NCI-H1417 (cell line): ENCODE measurements at regions not wholly inside any gene's neighbourhood (a gene's known extent, or its start where the extent isn't known, plus 50 kb on each side); places are given as distances from the start of the nearest gene placed in this dataset.

Experiments used
- DNase-seq, 3 experiments: peaks; one replicate each; lab custom pipeline; 2025; lab: John Stamatoyannopoulos, UW

GRCh38 chr2:29974086-29974485, 52.7 kb upstream of the ALK start:
- DNase-seq, result no peak

DNA sequence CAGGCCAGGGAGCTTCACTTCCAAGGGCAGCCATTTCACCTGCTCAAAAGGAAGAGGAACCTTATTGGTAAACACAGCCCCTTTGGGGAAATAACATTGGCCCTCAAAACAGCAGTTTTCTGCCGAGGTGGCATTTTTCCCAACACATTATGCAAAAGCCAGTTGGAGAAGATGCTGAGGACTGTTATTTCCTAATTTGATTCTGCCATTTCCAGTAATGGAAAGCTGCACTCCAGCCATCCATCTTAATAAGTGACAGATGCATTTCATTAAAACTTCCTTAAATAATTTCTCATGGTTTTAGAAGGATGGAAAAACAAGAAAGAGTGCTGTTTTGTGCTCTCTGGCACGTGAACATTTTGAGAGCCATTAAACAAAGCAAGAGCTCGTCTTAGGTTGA, 55.9 kb upstream of the ALK start:
- no peak for DNase-seq

DNA sequence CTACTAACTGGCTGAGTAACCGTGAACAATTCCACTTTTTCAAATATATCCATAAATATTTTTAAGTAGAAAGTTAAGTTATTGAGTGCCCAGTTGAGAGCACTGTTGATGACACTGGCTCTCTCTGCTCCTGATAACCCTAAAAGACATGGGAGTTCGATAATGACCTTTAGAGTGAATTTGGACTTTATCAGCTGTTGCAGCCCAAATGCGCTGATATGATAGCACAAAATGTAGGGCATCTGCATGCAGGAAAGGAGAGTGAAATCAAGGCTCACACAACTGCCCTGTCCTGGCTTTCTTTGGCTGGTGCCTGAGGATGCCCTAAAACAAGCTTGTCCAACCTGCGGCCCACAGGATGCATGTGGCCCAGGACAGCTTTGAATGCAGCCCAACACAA, 60.0 kb upstream of the ALK start:
- no peak for DNase-seq

GRCh38 chr2:29983308-29983707, 61.9 kb upstream of the ALK start:
- DNase-seq, result peak in 1 of 3 experiments; percentile 19

GRCh38 chr2:29987146-29987545, 65.8 kb upstream of the ALK start:
- DNase-seq, result no peak

DNA sequence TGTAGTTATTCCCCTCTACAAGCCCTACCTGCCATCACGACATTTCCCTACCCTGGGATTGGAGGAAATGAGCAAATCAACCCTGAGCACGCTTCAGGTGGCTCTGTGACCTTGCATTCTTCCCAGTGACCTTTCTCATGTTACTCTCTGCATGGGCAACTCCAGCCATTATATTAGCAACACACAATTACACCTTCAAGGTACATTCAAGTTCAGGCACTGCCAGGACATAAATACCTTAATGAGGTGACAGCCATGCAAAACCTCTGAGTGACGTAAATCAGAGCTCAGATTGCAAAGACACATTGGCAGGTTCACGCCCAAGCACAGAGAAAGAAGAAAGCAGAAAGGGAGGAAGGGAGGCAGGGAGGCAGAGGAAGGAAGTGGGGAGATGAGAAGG, 68.7 kb upstream of the ALK start:
- DNase-seq, result peak in 1 of 3 experiments; percentile 26

DNA sequence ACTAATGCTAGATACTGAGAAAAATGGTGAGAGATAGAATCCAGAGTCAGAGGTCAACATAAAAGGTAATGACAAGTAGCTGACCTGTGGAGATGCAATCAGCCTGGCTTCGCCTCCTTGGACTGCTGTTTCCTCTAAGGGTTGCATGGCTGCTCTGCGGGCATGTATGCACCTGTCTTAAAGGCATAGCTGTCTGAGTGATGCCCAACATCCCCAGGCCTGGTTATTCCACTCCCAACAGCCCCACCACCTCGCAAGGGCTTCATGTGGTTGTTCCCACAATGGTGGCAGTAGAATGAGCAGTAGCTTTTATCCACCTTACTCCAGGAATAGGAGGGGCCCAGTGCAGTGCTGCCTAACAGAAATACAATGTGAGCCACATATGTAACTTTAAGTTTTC, 69.7 kb upstream of the ALK start:
- DNase-seq, result no peak

DNA sequence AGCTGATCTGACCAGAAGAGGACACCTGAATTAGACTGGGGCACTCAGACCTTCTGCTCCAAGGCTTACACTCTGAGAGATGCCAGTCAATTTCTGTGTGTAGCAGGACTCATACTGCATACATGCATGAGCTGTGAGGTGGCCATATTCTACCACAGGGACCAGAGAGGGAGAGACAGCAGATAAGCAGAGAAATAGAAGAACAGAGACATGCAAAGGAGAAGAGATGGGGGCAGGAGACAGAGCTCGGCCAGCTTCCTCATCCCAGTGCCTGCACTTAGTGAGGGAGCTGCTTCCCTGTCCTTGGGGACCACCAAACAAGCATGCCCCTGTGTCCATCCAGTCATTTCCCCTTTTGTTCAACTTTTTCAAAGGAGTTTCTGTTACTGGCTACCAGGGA, 73.9 kb upstream of the ALK start:
- no peak for DNase-seq

- DNase-seq, result no peak
Observed at GRCh38 chr2:30003128-30003527, 81.7 kb upstream of the ALK start.

DNA sequence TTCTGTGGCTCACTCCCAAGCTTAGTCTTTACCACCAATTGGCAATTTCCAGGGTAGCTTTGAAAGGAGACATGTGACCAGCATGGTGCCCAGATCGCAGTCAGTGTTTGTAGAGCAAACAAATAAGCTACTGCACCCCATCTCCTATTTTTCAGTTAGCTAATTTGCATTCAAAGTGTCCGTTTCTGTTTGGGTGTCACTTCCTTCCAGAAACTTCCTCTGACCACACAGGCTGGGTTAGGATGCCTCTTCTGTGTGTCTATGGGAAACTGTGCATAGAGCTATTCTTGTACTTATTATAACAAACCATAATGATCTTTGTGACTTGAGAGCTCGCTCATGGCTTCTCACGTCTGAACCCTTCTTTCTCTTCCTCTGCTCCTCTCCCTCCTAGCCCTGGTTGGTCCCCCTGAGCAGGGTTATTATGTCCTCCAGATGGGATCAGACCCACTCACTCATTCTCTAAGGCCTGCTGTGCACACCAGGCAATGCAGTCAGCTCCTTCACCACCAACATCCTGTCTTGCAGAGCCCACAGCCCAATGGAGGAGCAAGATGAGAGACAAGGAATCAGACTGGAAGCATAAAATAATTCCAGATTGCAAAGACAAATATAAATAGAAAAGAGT, 101.2 kb upstream of the ALK start:
- no peak for DNase-seq

GRCh38 chr2:30024281-30024680, 102.9 kb upstream of the ALK start:
- peak in 1 of 3 experiments; percentile 18 for DNase-seq

- peak; percentile 47 to 73 (median 62) for DNase-seq
Observed at GRCh38 chr2:30026091-30027055, 105.0 kb upstream of the ALK start.

DNA sequence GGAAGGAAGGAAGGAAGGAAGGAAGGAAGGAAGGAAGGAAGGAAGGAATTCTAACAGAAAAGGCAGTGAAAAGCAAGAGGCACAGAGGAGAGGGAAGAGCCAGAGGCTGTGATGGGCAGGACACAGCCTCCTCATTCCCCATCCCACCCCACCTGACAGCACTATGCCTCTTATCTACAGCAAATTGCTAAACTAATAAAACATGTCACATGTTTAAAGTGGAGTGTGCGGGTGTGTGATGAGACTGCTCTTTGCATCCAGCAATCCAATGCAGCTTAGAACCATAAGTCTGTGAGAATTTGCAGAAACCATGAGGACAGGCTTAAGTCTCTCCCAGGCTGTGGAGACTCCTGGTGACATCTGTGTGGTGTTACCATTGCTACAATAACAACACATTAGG, 108.4 kb upstream of the ALK start:
- no peak for DNase-seq

DNA sequence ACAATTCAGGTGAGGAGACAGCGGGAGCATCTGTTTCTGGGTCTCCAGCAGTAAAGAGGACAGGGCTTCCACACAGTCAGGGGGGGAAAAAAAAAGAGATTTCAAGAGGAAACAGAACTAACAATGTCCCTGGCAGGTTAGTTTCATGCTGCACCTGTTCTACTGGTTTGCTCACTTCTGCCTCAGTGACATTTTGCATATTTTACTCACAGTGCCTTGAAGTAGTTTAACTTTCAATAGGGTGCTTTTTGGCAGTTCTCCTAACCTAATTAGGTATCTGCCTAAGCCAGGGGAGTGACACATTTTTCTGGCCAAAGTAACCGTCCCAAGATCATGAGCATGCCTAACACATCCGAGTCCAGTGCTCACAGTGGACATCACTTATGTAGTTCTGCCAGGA, 109.0 kb upstream of the ALK start:
- DNase-seq, result peak in 1 of 3 experiments; percentile 32

GRCh38 chr2:30031184-30031583, 109.8 kb upstream of the ALK start:
- DNase-seq, result no peak

DNA sequence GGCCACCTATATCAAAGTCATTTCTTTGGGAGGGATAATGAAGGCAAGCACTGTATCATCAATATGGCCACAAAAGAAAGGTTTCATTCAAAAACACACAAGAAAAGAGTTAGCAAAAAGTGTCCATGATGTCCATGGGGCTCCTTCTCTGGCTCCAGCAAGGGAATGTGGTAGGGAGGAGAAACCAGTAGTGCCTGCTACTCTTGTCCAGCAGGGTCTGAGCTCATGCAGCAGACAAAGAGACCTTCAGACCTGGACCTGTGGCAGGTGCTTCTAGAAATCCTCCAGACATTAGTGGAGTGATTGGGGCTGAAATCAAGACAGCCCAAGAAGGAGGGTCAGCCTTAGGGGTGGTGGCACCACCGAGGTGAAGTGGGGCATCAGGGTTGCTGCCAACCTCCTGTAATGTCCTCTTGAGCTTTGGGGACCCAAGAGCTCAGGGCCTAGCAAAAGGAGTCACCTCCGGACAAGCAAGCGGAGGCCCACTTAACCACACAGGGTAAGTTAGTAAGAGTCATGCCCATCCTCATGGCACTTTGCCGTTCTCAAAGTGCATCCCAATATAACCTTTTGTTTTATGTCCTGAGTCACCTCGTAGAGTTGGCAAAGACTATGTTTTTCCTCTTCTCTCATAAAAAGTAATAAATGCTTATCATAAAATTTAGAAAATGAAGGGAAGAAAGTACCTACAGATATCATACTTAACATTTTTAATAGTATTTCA, 112.6 kb upstream of the YPEL5 start:
- no peak for DNase-seq

- no peak for DNase-seq
Observed at GRCh38 chr2:30037016-30037415, 109.8 kb upstream of the YPEL5 start.

DNA sequence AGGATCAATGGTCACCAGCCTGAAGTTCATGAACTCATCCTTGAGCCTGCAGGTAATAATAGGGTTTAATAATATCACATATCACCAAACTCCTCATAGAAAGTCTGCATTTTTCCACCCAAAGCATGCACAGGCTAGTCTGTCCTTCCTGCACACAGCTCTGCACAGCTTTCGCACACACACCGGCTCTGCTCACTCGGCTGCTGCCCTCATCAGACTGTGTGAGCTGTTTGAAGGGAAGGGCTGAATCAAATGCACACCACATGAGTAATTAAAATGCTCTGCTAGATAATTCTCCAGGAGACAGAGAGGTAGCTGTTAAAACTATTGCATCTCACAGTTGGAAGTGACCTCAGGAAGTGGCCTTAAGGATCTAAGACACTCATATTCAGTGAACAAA, 108.4 kb upstream of the YPEL5 start:
- DNase-seq, result no peak

DNA sequence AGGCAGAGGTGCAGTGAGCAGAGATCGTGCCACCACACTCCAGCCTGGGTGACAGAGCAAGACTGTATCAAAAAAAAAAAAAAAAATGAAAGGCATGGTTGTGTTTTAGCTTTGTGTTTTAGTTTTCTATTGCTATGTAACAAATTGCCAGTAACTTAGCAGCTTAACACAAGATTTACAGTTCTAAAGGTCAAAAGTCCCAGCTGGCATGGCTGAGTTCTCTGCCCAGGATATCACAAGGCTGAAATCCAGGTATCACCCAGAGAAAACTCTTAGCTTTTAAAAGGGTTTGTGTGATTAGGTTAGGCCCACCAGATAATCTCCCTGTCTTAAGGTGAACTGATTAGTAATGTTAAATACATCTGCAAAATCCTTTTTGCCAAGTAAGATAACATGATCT, 107.7 kb upstream of the YPEL5 start:
- no peak for DNase-seq

GRCh38 chr2:30040147-30040546, 106.7 kb upstream of the YPEL5 start:
- no peak for DNase-seq

DNA sequence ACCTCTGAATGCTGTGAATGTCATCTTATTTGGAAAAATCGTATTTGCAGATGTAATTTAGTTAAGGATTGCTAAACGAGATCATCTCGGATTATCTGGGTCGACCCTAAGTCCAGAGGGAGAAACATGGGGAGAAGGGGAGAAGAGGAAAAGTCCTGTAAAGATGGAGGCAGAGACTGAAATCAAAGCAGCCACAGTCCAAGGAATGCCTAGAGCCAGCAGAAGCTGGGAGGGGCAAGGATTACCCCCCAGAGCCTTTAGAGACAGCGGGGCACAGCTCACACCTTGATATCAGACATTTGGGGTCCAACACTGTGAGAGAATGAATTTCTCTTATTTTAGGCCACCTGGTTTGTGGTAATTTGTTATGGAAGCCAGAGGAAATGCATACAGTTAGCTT, 104.9 kb upstream of the YPEL5 start:
- no peak for DNase-seq

DNA sequence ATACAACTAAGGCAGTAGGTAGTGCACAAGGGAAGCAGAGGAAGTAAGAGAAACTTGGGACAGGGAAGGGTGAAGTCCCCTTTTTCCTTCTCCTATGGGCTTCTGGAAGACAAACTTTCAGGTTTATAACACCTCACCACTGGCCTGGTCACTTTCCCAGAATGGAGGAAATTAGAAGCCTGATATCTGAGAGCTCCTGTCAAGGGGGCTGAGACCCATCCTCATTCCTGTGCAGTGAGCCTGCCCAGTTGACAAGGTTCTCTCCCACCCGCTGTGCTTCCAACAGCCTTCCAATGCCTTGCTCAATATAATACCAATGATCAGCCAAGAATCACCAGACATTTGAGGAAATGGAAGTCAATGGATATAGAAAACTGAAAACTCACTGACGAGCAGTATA, 100.4 kb upstream of the YPEL5 start:
- no peak for DNase-seq

GRCh38 chr2:30046979-30047378, 99.8 kb upstream of the YPEL5 start:
- DNase-seq, result no peak
